ENCODE measurements at regions not wholly inside any gene's neighbourhood (a gene's known extent, or its start where the extent isn't known, plus 50 kb on each side); places are given as distances from the start of the nearest gene placed in this dataset.

GRCh38 chr2:7748717-7749415 lies 831.7 kb downstream of the RNF144A start:
- no peak overlapping the region for H3K9ac ChIP-seq (ENCODE audit: insufficient read depth, low read length, poor library complexity, severe bottlenecking)
- TF ChIP-seq CTCF (IDR thresholded peaks at IDR 0.05) = no peak
- intact Hi-C loops (cut with micrococcal nuclease) = no loop called here
- H3K4me3 ChIP-seq (replicated peaks in 1 of 3; ENCODE audit: low read depth in 2 of 3, low read length in 3 of 3) = no peak overlapping the region
- H3K36me3 ChIP-seq (replicated peaks in 1 of 2; ENCODE audit: control insufficient read depth in 1 of 2, insufficient read depth in 2 of 2, low read length in 2 of 2) = no peaks in the 10 kb centered on the region
- H3K27me3 ChIP-seq (ENCODE audit: control insufficient read depth in 2 of 2, insufficient read depth in 2 of 2, low read length in 2 of 2) = no peaks in the 10 kb centered on the region
- DNase-seq = no peak
- peaks cover 0 to 5% (median 0%) of the 10 kb centered on the region in 3 donors for H3K27me3 Mint-ChIP-seq (ENCODE audit: low read depth in 3 of 3)
- H3K79me2 ChIP-seq (ENCODE audit: insufficient read depth, low read length) = no peaks in the 10 kb centered on the region
- no peaks in the 10 kb centered on the region for H3K36me3 Mint-ChIP-seq
- no peaks in the 10 kb centered on the region for H4K20me1 ChIP-seq (ENCODE audit: insufficient read depth, low read length)
- H3K4me1 ChIP-seq (ENCODE audit: control insufficient read depth in 1 of 2, insufficient read depth in 2 of 2, low read length in 2 of 2) = no peaks in the 10 kb centered on the region
- no peak overlapping the region for H2AFZ ChIP-seq (ENCODE audit: insufficient read depth, low read depth, low read length, poor library complexity, severe bottlenecking)
- no peak overlapping the region for H3K27ac ChIP-seq (ENCODE audit: low read depth in 1 of 2, low read length in 2 of 2)
- WGBS (ENCODE audit: insufficient coverage) = 92% methylated on average over 11 of the region's 17 CpGs
- H3K27ac Mint-ChIP-seq = peak overlapping the region in 1 of 7 donors; percentile 35
- no peak overlapping the region for H3K4me3 Mint-ChIP-seq
- H3K4me1 Mint-ChIP-seq = no peaks in the 10 kb centered on the region
- peaks cover 0 to 13% of the 10 kb centered on the region in 2 donors for H3K9me3 ChIP-seq (replicated peaks in 1 of 2; ENCODE audit: control insufficient read depth in 1 of 2, insufficient read depth in 1 of 2, low read length in 2 of 2)
- H3K9me3 Mint-ChIP-seq = peaks cover 4 to 16% (median 10%) of the 10 kb centered on the region in 7 donors
- no peak overlapping the region for H3K4me2 ChIP-seq (replicated peaks; ENCODE audit: extremely low read depth, low read length, poor library complexity, severe bottlenecking)

- Histone ChIP-seq H3K9me3 (replicated peaks in 1 of 2; ENCODE audit: control insufficient read depth in 1 of 2, insufficient read depth in 1 of 2, low read length in 2 of 2) (peaks cover 5 to 23% of the 10 kb centered on the region in 2 donors), H3K36me3 (replicated peaks in 1 of 2; ENCODE audit: control insufficient read depth in 1 of 2, insufficient read depth in 2 of 2, low read length in 2 of 2) (no peaks in the 10 kb centered on the region), H3K79me2 (ENCODE audit: insufficient read depth, low read length) (no peaks in the 10 kb centered on the region), H3K27me3 (ENCODE audit: control insufficient read depth in 2 of 2, insufficient read depth in 2 of 2, low read length in 2 of 2) (no peaks in the 10 kb centered on the region), H3K4me2 (replicated peaks; ENCODE audit: extremely low read depth, low read length, poor library complexity, severe bottlenecking) (no peak overlapping the region), H4K20me1 (ENCODE audit: insufficient read depth, low read length) (no peaks in the 10 kb centered on the region), H2AFZ (ENCODE audit: insufficient read depth, low read depth, low read length, poor library complexity, severe bottlenecking) (no peak overlapping the region), H3K27ac (ENCODE audit: low read depth in 1 of 2, low read length in 2 of 2) (no peak overlapping the region), H3K4me1 (ENCODE audit: control insufficient read depth in 1 of 2, insufficient read depth in 2 of 2, low read length in 2 of 2) (no peaks in the 10 kb centered on the region), H3K9ac (ENCODE audit: insufficient read depth, low read length, poor library complexity, severe bottlenecking) (no peak overlapping the region), H3K4me3 (replicated peaks in 1 of 3; ENCODE audit: low read depth in 2 of 3, low read length in 3 of 3) (no peak overlapping the region)
- Mint-ChIP-seq H3K27me3 (ENCODE audit: low read depth in 3 of 3) (peaks cover 0 to 5% (median 0%) of the 10 kb centered on the region in 3 donors), H3K27ac (no peak overlapping the region), H3K36me3 (peaks cover 0 to 2% of the 10 kb centered on the region in 2 donors), H3K4me3 (no peak overlapping the region), H3K4me1 (no peaks in the 10 kb centered on the region), H3K9me3 (peaks cover 7 to 19% (median 14%) of the 10 kb centered on the region in 7 donors)
- intact Hi-C loops (cut with micrococcal nuclease) = no loop called here
- WGBS (ENCODE audit: insufficient coverage) = 100% methylated on average over 1 of the region's 4 CpGs
- TF ChIP-seq CTCF (IDR thresholded peaks at IDR 0.05) = no peak
- no peak for DNase-seq
These were observed 832.8 kb downstream of the RNF144A start for GRCh38 chr2:7749895-7750559.

Measured in CD14-positive monocyte (primary cell).